CD4-positive, alpha-beta T cell treated with Interleukin-17A for 1 hour (primary cell): ENCODE measurements at regions not wholly inside any gene's neighbourhood (a gene's known extent, or its start where the extent isn't known, plus 50 kb on each side); places are given as distances from the start of the nearest gene placed in this dataset.

ENCODE experiments used
- DNase-seq: peaks from one replicate; pipeline ENCODE4 v3.0.0-alpha.2; 2020

DNA sequence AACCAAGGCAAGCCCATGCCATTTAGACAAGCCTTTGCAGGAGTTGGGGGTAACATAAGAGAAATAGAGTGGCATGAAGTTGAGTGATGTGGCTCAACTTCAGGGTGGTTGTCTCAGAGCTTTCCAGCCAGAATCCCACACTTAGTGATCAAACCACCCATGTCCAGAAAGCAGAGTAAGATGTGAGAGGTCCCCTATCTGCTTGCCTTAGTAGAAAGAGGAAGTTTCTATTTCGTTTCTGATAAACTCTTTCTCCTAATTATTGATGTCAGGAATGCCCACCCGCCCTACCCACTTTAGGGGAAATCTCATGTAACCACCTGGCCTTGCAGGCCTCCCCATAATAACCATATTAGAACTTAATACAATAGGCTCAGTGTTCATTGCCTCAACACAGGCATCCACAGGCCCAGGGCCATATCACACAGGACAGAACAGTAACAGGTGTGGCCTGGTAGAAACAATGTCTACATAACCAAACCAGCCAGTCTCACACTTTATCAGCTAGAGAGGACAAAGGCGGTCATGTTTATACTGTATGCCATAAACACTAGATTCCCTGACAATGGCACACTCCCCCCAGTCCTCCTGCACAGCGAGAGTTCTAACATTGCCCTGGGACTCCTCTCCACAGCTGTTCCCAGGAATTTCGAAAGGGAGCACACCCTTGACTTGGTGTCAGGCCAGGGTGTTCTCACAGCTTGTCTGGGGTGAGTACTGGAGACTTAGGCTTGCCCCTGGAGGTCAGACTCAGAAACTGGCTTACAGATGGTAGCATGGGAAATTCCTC is 364.4 kb downstream of the CXCL12 start:
- DNase-seq = no peak

GRCh38 chr10:44017483-44018145 is 367.3 kb downstream of the CXCL12 start:
- DNase-seq = no peak

DNA sequence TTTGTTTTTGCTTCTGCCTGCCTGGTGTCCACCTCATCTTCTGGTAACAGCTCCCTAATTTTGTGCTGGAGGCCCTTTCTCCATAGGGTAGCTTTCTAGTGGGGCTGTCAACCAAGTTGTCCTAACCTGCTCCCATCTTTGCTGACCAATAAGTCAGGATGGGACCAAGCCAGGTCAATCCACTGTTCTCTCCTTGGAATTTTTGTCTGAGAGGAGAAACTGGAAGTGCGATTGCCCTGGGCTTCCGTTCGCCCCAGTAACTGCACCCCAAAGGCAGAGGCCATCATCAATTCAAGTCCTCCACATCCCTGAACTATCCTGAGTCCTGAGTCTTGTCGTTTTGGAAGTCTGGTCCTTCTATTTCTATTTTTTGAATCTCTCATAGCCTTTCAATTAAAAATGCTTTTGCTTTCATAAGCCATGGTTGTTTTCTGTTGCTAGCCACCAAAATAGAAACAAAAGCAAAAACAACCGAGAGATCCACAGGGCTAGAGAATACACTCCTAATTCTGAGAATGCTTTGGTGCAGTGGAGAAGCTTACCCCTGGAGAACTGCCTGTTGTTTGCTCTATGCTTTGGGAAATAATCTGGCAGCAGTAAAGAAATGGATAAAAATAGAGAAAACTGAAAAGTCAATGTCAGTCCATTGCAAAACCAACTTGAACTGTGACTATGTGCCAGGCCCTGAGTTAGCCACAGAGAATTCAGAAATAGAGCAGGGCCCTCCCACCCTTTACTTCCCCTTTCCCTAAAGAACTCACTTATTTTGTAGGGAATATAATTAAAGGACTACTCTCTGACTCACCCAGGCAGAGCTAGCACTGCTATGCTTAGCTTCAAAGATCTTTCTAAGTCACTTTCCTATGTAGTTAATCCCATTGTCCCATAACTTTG is 368.1 kb downstream of the CXCL12 start:
- no peak for DNase-seq

- DNase-seq = no peak
Observed at GRCh38 chr10:44015702-44016500, 367.2 kb upstream of the ZNF32 start.

DNA sequence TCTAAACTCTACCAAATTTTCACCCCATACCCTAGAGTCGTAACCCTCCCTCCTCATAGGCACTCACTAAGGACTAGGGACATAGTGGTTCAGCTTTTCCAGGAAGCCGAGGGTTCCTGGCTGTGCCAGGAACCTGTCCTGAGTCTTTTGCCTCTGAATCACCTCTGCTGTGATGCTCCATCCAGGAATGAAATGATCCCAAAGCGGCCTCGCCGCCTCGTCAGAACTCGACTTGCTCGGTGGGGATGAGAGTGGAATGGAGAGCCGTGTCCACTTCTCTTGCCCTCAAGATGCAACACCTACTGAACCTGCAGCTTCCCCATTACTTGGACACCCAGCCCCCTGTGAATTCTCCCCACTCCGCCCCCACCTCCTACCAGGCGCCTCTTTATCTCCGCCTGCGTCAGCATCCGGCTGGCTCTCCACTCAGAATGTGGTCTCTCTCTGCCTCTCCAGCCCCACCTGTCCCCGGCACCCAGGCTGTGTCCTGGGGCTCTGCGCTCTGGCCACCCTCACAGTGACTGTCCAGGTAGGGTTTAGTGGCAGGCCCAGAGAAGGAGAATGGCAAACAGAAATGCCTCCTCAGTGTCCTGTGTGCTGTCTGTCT is 366.1 kb upstream of the ZNF32 start:
- no peak for DNase-seq

DNA sequence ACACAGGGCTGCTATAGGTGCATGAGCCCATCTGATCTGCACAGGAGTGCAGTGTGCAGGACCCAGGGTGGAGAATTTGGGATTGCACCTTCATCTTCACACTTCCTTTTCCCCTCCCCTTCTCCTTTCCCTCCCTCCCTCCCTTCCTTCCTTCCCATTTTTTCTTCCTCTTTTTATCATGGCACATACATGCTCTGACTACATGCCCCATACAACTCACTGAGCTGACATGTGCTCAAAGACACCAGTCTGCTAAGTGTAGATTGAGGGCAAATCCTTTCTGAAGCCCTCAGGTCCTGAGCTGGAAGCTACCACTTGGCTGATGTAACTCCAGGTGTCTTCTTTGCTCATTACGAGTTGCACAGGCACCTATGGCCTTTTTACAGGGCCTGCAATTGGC is 365.3 kb upstream of the ZNF32 start:
- DNase-seq = no peak

DNA sequence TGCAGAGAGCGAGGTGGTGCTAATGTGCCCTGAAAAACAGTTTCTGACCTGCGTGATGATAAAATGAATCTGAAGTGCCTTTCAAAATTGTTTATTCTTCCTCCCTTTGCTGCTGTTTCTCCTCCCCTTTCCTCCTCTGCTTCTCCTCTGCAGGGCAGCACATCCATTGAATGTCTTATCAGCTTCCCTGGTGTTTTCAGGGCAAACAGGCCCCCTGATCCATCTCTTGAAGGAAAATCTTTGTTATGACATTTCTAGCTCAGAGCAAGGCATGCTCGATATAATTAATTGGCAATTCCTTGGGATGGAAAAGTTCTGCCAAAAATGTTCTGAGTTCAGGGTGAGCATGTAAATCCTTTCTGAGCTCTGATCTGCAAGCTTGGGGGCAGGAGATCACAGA is 364.2 kb upstream of the ZNF32 start:
- DNase-seq = no peak

GRCh38 chr10:44011603-44011981 is 362.9 kb upstream of the ZNF32 start:
- no peak for DNase-seq

GRCh38 chr10:44010873-44011602 is 362.4 kb upstream of the ZNF32 start:
- no peak for DNase-seq

DNA sequence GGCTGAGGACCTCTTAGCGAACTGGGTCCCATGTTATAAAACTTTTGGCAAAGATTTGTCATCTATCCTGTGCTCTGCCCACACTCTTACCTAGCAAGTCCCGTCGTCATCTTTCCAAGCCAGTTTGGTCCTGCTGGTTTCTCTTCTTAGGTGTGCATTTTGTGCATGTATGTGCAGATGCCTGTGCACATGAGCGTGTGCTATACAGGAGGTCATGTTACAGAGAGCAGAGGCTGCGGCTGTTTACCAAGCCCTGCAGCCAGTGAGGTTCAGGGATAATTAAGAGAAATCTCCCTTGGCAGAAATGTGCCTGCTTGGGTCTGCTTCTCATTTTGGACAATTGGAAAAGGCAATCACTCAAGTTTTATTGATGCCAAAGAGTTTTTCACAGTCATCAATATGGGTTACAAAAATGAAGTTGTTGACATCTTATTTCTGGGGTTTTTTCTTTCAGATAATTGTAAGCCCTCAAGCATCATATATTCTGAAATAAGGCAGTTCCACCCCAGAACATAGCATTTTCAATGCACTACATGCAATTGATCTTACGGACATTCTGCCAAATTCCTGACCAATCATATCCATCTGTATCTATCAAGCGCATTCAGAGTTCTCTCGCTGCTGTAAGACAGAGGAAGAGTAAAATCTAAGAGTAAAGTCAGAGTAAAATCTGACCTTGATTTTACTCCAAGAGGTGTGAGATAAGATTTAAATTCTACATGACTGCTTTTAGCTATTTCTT is 361.4 kb upstream of the ZNF32 start:
- no peak for DNase-seq

DNA sequence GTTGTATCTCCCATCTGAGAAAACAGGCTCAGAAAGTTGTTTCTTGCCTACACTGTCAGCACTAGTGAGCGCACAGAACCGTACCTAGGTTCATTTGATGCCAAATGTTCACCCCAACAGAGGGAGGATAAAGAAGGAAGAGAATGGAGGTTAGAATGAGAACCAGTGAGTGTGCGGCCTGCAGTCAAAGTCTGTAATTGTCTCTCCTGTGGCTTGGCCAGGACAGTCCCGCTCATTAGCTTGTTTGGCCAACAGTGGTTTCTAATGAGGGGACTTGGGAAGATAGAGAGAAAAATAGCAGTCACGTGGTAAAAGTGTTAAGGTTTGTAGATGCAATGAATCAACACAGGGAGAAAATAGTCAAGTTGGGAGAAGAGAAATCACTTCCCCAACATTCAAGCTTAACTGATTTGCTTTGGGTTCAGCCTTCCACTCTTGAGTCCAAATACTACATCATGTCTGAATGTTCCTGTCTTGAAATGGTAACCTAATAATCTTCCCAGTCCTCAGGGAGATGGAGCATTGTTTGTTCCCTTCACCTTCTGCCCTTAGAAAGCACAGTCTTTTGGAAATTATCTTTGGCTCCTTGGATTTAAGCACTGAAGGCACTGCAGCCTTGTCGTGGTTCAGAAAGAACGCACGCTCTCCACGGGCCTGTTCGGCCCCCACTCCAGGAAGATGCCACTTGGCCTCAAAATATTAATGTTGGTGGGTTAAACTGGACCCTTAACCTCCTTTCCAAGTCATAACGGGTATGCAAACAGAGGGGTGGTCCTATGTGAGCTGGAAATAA is 360.4 kb upstream of the ZNF32 start:
- DNase-seq = no peak

- DNase-seq = no peak
Observed at GRCh38 chr10:44008270-44008916, 359.7 kb upstream of the ZNF32 start.

GRCh38 chr10:44006771-44007170 is 358.1 kb upstream of the ZNF32 start:
- no peak for DNase-seq

GRCh38 chr10:44005788-44006099 is 357.1 kb upstream of the ZNF32 start:
- DNase-seq = no peak

DNA sequence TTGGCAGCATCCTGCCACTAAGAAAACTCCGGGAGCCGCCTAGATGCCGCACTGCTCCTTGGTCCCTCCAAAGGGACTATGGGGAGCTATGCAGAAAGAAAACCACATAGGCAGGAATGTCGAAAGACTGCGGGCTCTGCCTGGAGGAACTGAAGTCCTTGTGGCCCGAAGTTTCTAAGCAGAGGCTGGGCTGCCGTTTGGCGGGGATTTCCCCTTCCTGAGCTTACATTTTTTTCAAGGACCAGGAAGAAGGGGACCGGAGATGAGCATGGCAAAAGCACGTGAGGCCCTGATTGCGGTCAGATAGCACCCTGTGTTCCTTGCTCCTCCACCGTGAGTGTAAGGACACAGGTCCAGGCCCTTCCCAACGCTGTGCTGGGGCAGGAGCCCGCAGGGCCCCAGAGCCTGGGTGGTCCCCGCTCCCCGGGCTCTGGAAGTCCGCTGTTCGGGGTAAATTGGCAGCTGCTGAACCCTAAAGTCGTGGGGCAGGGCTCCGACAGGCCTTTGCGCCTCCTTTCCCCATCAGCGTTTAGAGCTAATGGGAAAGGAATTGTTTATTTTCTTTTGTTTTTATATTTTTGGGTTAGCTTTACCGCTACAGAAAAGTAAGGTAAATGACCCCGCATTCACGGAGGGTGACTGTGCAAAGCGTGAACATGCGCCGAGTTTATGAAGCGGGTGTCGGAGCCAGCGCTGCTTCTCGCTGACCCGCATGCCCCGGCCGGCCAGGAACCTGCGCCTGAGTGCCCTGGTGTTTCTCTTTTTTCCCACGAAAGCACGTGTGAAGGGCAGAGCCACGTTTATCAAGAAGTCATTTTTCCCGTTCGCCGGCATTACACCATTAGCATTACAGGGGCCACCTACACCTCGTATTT is 356.5 kb upstream of the ZNF32 start:
- no peak for DNase-seq

DNA sequence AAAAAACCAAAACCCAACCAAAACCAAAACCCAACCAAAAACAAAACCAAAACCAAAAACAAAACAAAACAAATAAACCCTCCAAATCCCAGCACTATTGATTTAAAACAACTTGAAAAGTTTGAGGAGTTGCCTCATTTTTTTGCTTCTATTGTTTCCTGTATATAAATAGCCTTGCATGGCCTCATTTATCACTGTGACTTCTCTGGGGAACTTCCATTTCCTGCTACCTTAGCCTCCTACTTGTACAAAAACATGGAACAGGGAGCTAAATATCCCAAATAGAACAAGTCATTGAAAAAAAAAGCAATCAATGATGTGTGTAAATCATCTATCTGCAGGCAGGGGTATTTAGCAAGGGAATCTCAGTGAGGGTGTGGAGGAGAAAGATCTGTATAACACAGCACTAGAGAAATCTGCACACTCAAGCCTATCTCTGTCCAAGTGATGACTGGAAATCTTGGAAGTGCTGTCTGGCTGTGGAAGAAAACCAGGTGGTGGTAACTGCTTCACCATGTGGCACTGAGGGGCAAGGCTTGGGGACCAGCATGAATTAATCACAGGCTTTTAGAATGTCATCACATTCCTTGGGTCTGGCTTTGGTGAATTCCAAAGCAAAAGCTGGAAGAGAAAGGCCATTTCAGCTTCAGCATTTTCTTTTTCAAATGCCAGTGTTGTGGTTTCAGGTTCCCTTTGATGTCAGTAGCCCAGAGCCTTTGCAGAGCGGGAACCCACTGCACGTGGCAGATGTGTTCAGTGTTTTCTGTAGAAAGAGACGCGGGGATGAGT is 349.5 kb upstream of the ZNF32 start:
- DNase-seq = no peak

GRCh38 chr10:43997330-43997729 is 348.6 kb upstream of the ZNF32 start:
- no peak for DNase-seq

DNA sequence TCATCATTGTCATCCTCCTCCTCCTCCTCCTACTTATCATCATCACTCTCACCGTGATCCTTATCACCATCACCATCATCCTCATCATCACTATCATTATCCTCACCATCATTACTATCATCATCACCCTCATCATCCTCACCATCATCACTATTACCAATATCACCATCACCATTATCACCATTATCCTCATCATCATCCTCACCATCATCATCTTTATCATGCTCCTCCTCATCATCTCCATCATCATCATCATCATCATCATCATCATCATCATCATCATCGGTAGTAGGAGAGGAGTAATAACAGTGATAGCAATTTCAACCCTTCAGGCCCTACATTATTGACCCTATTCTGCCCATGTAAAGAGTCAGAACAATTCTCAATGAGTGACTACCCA is 345.9 kb upstream of the ZNF32 start:
- no peak for DNase-seq
